Liver (tissue), 3 donors: ENCODE measurements at regions not wholly inside any gene's neighbourhood (a gene's known extent, or its start where the extent isn't known, plus 50 kb on each side); places are given as distances from the start of the nearest gene placed in this dataset.

Experiments
- JUND ChIP-seq, 2 donors: IDR thresholded peaks; 2 replicates each; pipeline ENCODE4 v1.6.1; 2016; ENCODE audit warnings: antibody characterized with exemption in 2 of 2
- YY1 ChIP-seq: IDR thresholded peaks from 2 replicates; pipeline ENCODE4 v1.6.1; 2016; ENCODE audit warnings: antibody characterized with exemption, mild to moderate bottlenecking
- TF ChIP-seq, protein P1 (sequence below): fragments of 150-350 bp; IDR thresholded peaks from 2 replicates; pipeline ENCODE4 v1.5.1; 2017; ENCODE audit warnings: improper control_type of control experiment, low read depth, low read length; ENCODE audit not compliant: missing input control
- donor health status: healthy.
- donor health status: healthy.

DNA sequence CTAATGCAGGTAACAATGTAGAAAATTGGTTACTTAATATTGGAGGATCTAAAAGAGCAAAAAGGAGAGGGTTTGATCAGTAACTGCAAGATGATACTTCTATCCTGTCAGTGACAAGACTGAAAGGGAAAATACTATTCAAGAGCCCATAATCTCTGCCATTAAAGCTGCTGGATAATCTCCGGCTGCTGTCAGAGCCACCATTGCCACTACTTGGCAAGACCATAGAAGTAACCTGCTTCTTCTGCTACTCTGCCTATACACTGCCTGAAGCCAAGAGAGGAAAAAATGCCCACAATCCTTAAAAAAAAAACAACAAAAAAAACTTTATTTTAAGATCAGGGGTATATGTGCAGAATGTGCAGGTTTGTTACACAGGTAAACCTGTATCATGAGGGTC is 386.5 kb upstream of the ID4 start:
- TF ChIP-seq YY1 (no peak), JUND (IDR thresholded peaks at IDR 0.05) (no peak)
- TF ChIP-seq, protein P1, sequence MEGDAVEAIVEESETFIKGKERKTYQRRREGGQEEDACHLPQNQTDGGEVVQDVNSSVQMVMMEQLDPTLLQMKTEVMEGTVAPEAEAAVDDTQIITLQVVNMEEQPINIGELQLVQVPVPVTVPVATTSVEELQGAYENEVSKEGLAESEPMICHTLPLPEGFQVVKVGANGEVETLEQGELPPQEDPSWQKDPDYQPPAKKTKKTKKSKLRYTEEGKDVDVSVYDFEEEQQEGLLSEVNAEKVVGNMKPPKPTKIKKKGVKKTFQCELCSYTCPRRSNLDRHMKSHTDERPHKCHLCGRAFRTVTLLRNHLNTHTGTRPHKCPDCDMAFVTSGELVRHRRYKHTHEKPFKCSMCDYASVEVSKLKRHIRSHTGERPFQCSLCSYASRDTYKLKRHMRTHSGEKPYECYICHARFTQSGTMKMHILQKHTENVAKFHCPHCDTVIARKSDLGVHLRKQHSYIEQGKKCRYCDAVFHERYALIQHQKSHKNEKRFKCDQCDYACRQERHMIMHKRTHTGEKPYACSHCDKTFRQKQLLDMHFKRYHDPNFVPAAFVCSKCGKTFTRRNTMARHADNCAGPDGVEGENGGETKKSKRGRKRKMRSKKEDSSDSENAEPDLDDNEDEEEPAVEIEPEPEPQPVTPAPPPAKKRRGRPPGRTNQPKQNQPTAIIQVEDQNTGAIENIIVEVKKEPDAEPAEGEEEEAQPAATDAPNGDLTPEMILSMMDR, result no peak
